ENCODE measurements at regions not wholly inside any gene's neighbourhood (a gene's known extent, or its start where the extent isn't known, plus 50 kb on each side); places are given as distances from the start of the nearest gene placed in this dataset.

- peaks cover 0 to under 1% (median 0%) of the 10 kb centered on the region in 3 donors for H3K27me3 Mint-ChIP-seq (ENCODE audit: low read depth in 3 of 3)
- intact Hi-C loops (cut with micrococcal nuclease), result no loop called here
- H3K79me2 ChIP-seq (ENCODE audit: insufficient read depth, low read length), result no peaks in the 10 kb centered on the region
- no peaks in the 10 kb centered on the region for H3K9me3 ChIP-seq (replicated peaks in 1 of 2; ENCODE audit: control insufficient read depth in 1 of 2, insufficient read depth in 1 of 2, low read length in 2 of 2)
- H3K4me3 ChIP-seq (replicated peaks in 1 of 3; ENCODE audit: low read depth in 2 of 3, low read length in 3 of 3), result no peak overlapping the region
- no peaks in the 10 kb centered on the region for H3K9me3 Mint-ChIP-seq
- H3K36me3 Mint-ChIP-seq, result no peaks in the 10 kb centered on the region
- no peak overlapping the region for H3K9ac ChIP-seq (ENCODE audit: insufficient read depth, low read length, poor library complexity, severe bottlenecking)
- H3K4me2 ChIP-seq (replicated peaks; ENCODE audit: extremely low read depth, low read length, poor library complexity, severe bottlenecking), result no peak overlapping the region
- no peak overlapping the region for H3K27ac ChIP-seq (ENCODE audit: low read depth in 1 of 2, low read length in 2 of 2)
- H3K27ac Mint-ChIP-seq, result no peak overlapping the region
- no peaks in the 10 kb centered on the region for H4K20me1 ChIP-seq (ENCODE audit: insufficient read depth, low read length)
- H3K27me3 ChIP-seq (ENCODE audit: control insufficient read depth in 2 of 2, insufficient read depth in 2 of 2, low read length in 2 of 2), result no peaks in the 10 kb centered on the region
- H3K4me3 Mint-ChIP-seq, result no peak overlapping the region
- no peaks in the 10 kb centered on the region for H3K4me1 Mint-ChIP-seq
- H3K36me3 ChIP-seq (replicated peaks in 1 of 2; ENCODE audit: control insufficient read depth in 1 of 2, insufficient read depth in 2 of 2, low read length in 2 of 2), result no peaks in the 10 kb centered on the region
- DNase-seq, result no peak
- WGBS (ENCODE audit: insufficient coverage), result no CpG with 5 or more reads among the region's 3 CpGs
- H2AFZ ChIP-seq (ENCODE audit: insufficient read depth, low read depth, low read length, poor library complexity, severe bottlenecking), result no peak overlapping the region
- H3K4me1 ChIP-seq (ENCODE audit: control insufficient read depth in 1 of 2, insufficient read depth in 2 of 2, low read length in 2 of 2), result no peaks in the 10 kb centered on the region
- no peak for TF ChIP-seq CTCF (IDR thresholded peaks at IDR 0.05)
Observed at GRCh38 chr4:137649711-137650450, 117.6 kb upstream of the PCDH18 start.

GRCh38 chr4:137648531-137648930 is 116.2 kb upstream of the PCDH18 start:
- WGBS (ENCODE audit: insufficient coverage), result no CpG with 5 or more reads among the region's 4 CpGs
- intact Hi-C loops (cut with micrococcal nuclease), result no loop called here

More at GRCh38 chr4:137648531-137648930, 116.2 kb upstream of the PCDH18 start:
- no peak for TF ChIP-seq CTCF (IDR thresholded peaks at IDR 0.05)
- Mint-ChIP-seq H3K4me3 (no peak overlapping the region), H3K36me3 (no peaks in the 10 kb centered on the region), H3K27ac (no peak overlapping the region), H3K27me3 (ENCODE audit: low read depth in 3 of 3) (peaks cover 0 to 2% (median 0%) of the 10 kb centered on the region in 3 donors), H3K9me3 (no peaks in the 10 kb centered on the region), H3K4me1 (no peaks in the 10 kb centered on the region)
- Histone ChIP-seq H3K4me3 (replicated peaks in 1 of 3; ENCODE audit: low read depth in 2 of 3, low read length in 3 of 3) (no peak overlapping the region), H3K4me1 (ENCODE audit: control insufficient read depth in 1 of 2, insufficient read depth in 2 of 2, low read length in 2 of 2) (no peaks in the 10 kb centered on the region), H3K79me2 (ENCODE audit: insufficient read depth, low read length) (no peaks in the 10 kb centered on the region), H3K27me3 (ENCODE audit: control insufficient read depth in 2 of 2, insufficient read depth in 2 of 2, low read length in 2 of 2) (no peaks in the 10 kb centered on the region), H3K4me2 (replicated peaks; ENCODE audit: extremely low read depth, low read length, poor library complexity, severe bottlenecking) (no peak overlapping the region), H3K27ac (ENCODE audit: low read depth in 1 of 2, low read length in 2 of 2) (no peak overlapping the region), H3K36me3 (replicated peaks in 1 of 2; ENCODE audit: control insufficient read depth in 1 of 2, insufficient read depth in 2 of 2, low read length in 2 of 2) (no peaks in the 10 kb centered on the region), H3K9me3 (replicated peaks in 1 of 2; ENCODE audit: control insufficient read depth in 1 of 2, insufficient read depth in 1 of 2, low read length in 2 of 2) (no peaks in the 10 kb centered on the region), H2AFZ (ENCODE audit: insufficient read depth, low read depth, low read length, poor library complexity, severe bottlenecking) (no peak overlapping the region), H4K20me1 (ENCODE audit: insufficient read depth, low read length) (no peaks in the 10 kb centered on the region), H3K9ac (ENCODE audit: insufficient read depth, low read length, poor library complexity, severe bottlenecking) (no peak overlapping the region)
- DNase-seq, result no peak
